Central memory CD8-positive, alpha-beta T cell (primary cell): ENCODE measurements at regions not wholly inside any gene's neighbourhood (a gene's known extent, or its start where the extent isn't known, plus 50 kb on each side); places are given as distances from the start of the nearest gene placed in this dataset.

Source experiments
- ATAC-seq: fragments of 150-1000 bp; cut with Tn5 transposase; replicated peaks from 2 replicates; pipeline ENCODE4 v1.10.0; 2022; ENCODE audit warnings: mild to moderate bottlenecking, moderate FRiP score, moderate number of reproducible peaks; ENCODE audit not compliant: poor library complexity, severe bottlenecking; ENCODE audit errors: extremely low read depth
- DNase-seq, 2 donors: peaks; one replicate each; pipeline ENCODE4 v3.0.0; 2021; ENCODE audit warnings: low spot score in 2 of 2
- H3K27ac Mint-ChIP-seq: one replicate; pipeline ENCODE4 v1.8.0; 2022; ENCODE audit warnings: low read depth, mild to moderate bottlenecking, moderate library complexity, mixed read lengths
- H3K27me3 Mint-ChIP-seq: one replicate; pipeline ENCODE4 v1.8.0; 2022; ENCODE audit warnings: mixed read lengths
- H3K36me3 Mint-ChIP-seq: one replicate; pipeline ENCODE4 v1.8.0; 2022; ENCODE audit warnings: mild to moderate bottlenecking, moderate library complexity, mixed read lengths; ENCODE audit not compliant: insufficient read depth
- H3K4me1 Mint-ChIP-seq: one replicate; pipeline ENCODE4 v1.8.0; 2022; ENCODE audit warnings: mixed read lengths
- H3K4me3 Mint-ChIP-seq: one replicate; pipeline ENCODE4 v1.8.0; 2022; ENCODE audit warnings: mild to moderate bottlenecking, moderate library complexity, mixed read lengths
- H3K9me3 Mint-ChIP-seq: one replicate; pipeline ENCODE4 v1.8.0; 2022; ENCODE audit warnings: mixed read lengths

DNA sequence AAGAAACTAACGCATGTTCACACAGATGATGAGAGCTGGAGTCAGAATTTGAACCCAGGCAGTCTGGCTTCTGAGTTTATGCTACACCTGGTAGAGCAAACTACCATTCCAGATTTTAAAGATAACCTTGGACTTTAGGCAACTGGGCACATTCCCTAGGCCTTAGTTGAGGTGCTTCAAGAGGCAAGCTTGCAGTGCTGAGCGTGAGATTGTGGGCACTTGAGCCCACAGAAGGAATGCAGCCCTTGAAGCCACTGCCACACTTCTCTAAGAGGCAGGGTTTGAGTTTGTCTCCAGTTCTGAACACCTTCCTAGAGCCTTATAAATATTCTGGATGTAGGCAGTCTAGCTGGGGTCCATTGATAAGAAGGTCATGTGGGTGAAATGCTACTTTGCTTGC is 216.1 kb upstream of the SLC14A2 start:
- Mint-ChIP-seq H3K36me3 (no peaks in the 10 kb centered on the region), H3K27me3 (peaks cover 64% of the 10 kb centered on the region), H3K4me1 (no peaks in the 10 kb centered on the region), H3K27ac (no peak overlapping the region), H3K9me3 (no peaks in the 10 kb centered on the region), H3K4me3 (no peak overlapping the region)
- ATAC-seq (no peak), DNase-seq (no peak)

DNA sequence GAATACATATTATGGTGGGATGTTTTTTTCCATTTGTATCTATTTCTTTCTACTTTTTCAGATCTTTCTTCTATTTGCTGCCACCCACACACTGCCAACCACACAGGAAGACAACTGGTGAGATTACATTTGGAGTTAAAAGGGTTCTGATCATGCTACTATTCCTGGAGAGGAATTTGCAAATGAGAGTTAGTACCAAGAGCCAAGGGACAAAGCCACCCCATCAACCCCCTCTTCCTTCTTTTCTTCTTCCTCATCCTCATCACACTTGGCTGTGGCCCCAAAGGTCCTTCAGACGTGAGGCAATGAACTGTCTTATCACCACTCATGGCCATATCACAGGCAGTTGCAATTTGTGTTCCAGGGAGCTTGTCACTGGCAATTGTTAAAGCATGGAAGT is 215.6 kb upstream of the SLC14A2 start:
- H3K4me1 Mint-ChIP-seq: no peaks in the 10 kb centered on the region
- peaks cover 64% of the 10 kb centered on the region for H3K27me3 Mint-ChIP-seq
- no peaks in the 10 kb centered on the region for H3K9me3 Mint-ChIP-seq
- DNase-seq: no peak
- H3K27ac Mint-ChIP-seq: no peak overlapping the region
- no peak overlapping the region for H3K4me3 Mint-ChIP-seq
- no peak for ATAC-seq
- no peaks in the 10 kb centered on the region for H3K36me3 Mint-ChIP-seq

DNA sequence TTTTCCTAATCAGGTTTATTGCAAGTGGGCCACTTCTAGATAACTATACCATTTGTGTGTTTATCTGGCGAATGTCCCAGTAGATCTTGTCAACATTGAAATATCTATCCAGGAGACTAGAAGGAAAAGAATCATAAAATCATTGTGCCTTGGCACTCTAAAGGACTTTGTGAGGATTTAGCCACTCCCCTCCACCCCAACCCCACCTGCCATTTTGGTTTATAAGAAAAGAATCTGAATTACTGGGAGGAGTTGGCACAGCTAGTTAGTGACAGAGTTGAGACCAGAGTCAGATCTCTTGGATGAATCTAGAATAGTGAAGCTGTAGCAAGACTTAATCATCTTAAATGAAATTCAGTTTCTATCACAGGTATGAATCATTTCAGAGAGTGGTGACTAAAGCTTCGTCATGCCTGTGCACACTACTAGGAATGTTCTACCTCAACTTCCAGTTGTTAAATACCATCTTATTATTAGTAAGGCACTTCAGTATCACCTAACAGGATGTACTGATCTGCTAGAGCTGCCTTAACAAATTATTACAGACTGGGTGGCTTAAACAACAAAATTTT is 212.7 kb upstream of the SLC14A2 start:
- Mint-ChIP-seq H3K27me3 (peaks cover 40% of the 10 kb centered on the region), H3K9me3 (no peaks in the 10 kb centered on the region), H3K4me3 (no peak overlapping the region), H3K4me1 (no peaks in the 10 kb centered on the region), H3K27ac (no peak overlapping the region), H3K36me3 (peaks cover 2% of the 10 kb centered on the region)
- DNase-seq (no peak), ATAC-seq (no peak)

DNA sequence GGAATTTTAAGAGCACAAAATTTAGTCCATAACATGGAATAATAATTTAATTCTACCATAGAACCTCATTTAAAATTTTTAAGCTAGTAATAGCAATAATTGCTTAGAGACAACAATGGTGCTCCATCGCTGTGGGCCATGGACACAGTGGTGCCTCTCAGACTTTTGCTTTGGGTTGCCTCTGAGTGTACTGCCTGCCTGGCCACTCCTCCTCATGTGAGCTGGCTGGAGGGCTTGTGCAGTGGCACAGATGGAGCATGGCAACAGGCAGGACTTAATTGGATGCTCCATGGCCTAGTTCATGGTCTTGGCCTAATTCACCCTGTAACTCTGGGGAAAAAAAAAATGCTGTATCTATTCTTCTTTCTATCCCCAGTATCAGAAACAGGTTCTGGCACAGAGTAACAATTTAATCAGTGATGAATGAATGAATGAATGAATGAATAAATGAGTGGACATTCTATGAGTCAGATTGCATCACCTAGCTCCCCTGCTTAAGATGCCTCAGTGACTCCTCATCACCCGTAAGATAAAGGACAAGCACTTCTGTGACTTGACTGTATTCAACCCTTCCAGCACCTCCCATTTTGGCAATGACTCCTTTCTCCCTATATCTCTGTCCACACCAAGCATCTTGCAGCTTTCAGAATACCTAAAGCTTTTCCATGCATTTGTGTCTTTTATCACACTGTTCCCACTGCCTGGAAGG is 211.8 kb upstream of the SLC14A2 start:
- ATAC-seq (no peak), DNase-seq (no peak)
- Mint-ChIP-seq H3K4me1 (no peaks in the 10 kb centered on the region), H3K27ac (no peak overlapping the region), H3K4me3 (no peak overlapping the region), H3K27me3 (peaks cover 41% of the 10 kb centered on the region), H3K9me3 (no peaks in the 10 kb centered on the region), H3K36me3 (peaks cover 2% of the 10 kb centered on the region)

DNA sequence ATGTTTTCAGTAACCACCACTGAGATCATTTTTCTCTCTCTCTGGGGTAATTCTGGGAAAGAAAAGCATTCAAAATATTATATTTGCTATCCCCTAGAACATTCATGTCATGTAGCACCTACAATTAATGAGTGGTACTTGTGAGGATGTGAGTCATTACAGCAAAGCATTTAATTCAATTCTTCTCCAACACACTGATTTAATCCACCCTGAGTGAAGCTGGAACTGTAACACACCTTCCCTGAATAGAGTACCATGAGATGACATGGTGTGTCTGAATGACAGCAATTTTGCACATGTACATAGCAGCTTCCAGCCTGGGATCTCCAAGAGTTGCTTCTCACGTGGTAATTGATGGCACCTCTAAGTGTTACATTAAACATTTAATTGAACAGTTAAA is 207.1 kb upstream of the SLC14A2 start:
- peaks cover 2% of the 10 kb centered on the region for H3K36me3 Mint-ChIP-seq
- no peaks in the 10 kb centered on the region for H3K4me1 Mint-ChIP-seq
- H3K9me3 Mint-ChIP-seq: no peaks in the 10 kb centered on the region
- H3K27ac Mint-ChIP-seq: no peak overlapping the region
- ATAC-seq (no peak), DNase-seq (no peak)
- H3K27me3 Mint-ChIP-seq: peaks cover 21% of the 10 kb centered on the region
- no peak overlapping the region for H3K4me3 Mint-ChIP-seq

DNA sequence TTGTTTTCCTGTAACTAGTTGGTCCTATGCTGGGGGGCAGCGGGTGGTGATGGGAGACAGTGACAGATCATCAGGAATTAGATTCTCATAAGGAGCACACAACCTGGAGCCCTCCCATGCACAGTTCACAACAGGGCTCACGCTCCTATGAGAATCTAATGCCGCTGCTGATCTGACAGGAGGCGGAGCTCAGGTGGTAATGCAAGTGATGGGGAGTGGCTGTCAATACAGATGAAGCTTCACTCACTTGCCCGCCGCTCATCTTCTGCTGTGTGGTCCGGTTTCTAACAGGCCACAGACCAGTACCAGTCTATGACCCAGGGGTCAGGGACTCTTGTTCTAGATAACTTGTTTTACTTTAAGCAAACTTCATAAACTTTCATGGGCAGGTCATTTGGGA is 205.3 kb upstream of the SLC14A2 start:
- DNase-seq (no peak), ATAC-seq (no peak)
- Mint-ChIP-seq H3K4me1 (no peaks in the 10 kb centered on the region), H3K36me3 (no peaks in the 10 kb centered on the region), H3K4me3 (no peak overlapping the region), H3K27ac (no peak overlapping the region), H3K27me3 (peaks cover 21% of the 10 kb centered on the region), H3K9me3 (no peaks in the 10 kb centered on the region)

DNA sequence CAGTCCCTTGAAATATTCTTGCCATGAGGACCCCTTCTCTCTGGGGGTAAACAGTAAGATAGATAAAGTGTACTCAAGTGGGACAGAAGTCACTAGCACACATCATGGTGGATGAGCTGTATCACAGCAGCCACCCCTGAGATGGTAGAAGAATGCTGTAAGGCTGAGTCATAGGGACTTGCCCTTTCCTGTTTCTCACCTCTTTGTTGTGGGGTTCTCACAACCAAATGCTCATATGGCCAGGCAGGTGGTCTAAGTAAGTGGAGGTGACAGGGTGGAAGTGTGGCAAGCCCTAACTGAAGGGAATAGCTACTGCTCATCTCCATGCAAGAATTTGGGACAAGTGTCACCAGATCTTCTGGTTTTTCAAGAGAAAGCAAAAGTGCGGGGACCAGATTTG is 202.7 kb upstream of the SLC14A2 start:
- Mint-ChIP-seq H3K9me3 (no peaks in the 10 kb centered on the region), H3K27me3 (peaks cover 15% of the 10 kb centered on the region), H3K4me3 (no peak overlapping the region), H3K4me1 (no peaks in the 10 kb centered on the region), H3K27ac (no peak overlapping the region), H3K36me3 (no peaks in the 10 kb centered on the region)
- no peak for ATAC-seq
- DNase-seq: no peak

DNA sequence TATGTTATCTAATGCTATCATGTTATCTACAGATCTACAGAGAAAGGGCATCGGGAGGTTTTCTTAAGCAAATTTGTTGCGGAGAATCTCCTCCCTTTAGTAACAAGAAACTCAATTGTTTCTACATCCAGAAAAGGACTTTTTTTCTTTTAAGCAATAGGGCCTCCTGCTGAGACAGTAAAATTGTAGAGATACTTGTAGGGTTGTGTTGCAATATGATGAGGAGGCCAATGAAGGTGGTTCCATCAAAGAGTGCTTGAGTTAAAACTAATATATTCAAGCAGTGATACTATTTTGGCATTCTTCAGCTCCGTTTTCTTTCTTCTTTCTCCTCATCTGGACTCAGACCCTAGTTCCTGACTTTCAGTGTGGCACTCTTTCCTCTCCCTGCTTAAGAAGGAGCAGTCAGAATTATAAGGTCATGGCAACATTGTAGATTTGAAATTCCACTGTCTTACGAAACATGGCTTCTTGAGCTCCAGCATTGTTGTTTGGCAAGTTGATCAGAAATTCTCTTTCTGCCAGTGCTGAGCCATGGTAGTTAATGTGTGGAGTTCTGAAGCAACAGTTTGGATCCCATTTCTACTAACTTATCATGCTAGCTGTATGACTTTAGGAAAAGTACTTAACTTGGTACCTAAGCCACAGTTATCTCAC is 202.0 kb upstream of the SLC14A2 start:
- ATAC-seq: no peak
- H3K4me1 Mint-ChIP-seq: no peaks in the 10 kb centered on the region

DNA sequence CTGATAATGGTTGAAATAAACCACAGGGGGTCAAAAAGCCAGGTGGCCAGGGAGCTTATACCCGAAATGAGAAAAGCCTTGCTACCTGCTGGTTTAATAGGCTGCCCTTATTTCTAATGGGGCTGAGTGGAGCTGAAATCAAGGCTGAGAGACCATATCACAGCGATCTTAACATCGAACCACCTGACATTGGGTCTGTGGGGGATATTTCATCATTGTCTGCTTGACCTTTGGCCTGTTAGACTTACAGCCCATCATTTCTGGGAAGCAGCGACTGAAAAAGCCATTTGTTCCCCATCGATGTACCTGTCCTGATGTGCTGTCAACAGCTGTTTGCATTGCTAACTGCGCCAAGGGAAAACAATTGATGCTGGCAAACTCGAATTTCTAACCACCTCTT is 199.7 kb upstream of the SLC14A2 start:
- Mint-ChIP-seq H3K27me3 (peaks cover 11% of the 10 kb centered on the region), H3K4me3 (no peak overlapping the region), H3K9me3 (no peaks in the 10 kb centered on the region), H3K27ac (no peak overlapping the region), H3K4me1 (no peaks in the 10 kb centered on the region), H3K36me3 (no peaks in the 10 kb centered on the region)
- DNase-seq (no peak), ATAC-seq (no peak)

More for the DNA sequence above, 202.0 kb upstream of the SLC14A2 start:
- no peaks in the 10 kb centered on the region for H3K36me3 Mint-ChIP-seq
- H3K9me3 Mint-ChIP-seq: no peaks in the 10 kb centered on the region
- no peak for DNase-seq
- peaks cover 16% of the 10 kb centered on the region for H3K27me3 Mint-ChIP-seq
- H3K4me3 Mint-ChIP-seq: no peak overlapping the region
- H3K27ac Mint-ChIP-seq: no peak overlapping the region

DNA sequence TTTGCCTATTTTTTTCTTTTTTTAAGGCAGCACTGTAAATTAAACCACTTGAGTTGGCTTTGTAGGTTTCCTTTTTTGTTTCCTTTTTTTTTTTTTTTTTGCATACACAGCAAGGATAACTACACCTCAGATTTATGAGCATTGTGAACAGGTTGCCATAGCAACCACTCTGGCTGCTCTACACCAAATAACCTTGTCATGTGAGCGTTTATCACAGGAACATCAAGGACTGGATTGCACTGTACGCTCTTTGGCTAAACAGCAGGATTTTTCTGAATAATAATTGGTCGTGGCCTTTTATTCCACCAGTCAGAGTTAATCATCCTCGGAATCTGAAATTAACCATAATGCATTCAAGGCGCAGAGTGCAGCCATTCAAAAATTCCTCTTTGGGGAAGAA is 199.1 kb upstream of the SLC14A2 start:
- no peaks in the 10 kb centered on the region for H3K36me3 Mint-ChIP-seq
- H3K9me3 Mint-ChIP-seq: no peaks in the 10 kb centered on the region
- ATAC-seq (no peak), DNase-seq (no peak)
- H3K4me3 Mint-ChIP-seq: no peak overlapping the region
- peaks cover 11% of the 10 kb centered on the region for H3K27me3 Mint-ChIP-seq
- no peaks in the 10 kb centered on the region for H3K4me1 Mint-ChIP-seq
- no peak overlapping the region for H3K27ac Mint-ChIP-seq

DNA sequence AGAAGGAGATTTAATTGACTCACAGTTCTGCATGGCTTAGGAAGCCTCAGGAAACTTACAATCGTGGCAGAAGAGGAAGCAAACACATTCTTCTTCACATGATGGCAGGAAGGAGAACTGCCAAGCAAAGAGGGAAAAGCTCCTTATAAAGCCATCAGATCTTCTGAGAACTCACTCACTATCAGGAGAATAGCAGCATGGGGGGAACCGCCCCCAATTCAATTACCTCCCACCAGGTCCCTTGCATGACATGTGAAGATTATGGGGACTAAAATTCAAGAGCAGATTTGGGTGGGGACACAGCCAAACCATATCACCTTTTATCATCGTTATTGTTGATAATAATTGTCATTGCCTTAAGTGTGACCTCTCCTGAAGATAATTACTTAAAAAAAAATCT is 197.9 kb upstream of the SLC14A2 start:
- Mint-ChIP-seq H3K4me1 (no peaks in the 10 kb centered on the region), H3K27ac (no peak overlapping the region), H3K27me3 (peaks cover 11% of the 10 kb centered on the region), H3K9me3 (no peaks in the 10 kb centered on the region), H3K4me3 (no peak overlapping the region), H3K36me3 (no peaks in the 10 kb centered on the region)
- DNase-seq (no peak), ATAC-seq (no peak)

DNA sequence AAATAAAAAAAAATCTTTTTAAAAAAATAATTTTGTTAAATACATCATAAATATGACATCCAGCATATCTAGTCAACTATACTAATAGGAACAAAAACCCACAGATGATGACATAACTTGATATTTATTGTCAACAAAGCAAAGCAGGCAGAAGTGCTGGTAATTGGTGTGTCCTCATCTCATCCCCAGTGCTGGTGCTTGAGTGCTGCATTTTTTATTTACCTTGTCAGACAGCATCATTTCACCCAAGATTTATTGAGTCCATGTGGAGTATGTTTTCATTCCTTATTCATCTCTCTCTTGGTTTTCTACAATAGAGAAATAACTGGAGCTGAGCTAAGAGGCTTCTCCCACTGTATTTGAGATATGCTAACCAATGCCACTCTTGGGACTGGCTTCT is 191.6 kb upstream of the SLC14A2 start:
- H3K9me3 Mint-ChIP-seq: no peaks in the 10 kb centered on the region
- no peak for ATAC-seq

DNA sequence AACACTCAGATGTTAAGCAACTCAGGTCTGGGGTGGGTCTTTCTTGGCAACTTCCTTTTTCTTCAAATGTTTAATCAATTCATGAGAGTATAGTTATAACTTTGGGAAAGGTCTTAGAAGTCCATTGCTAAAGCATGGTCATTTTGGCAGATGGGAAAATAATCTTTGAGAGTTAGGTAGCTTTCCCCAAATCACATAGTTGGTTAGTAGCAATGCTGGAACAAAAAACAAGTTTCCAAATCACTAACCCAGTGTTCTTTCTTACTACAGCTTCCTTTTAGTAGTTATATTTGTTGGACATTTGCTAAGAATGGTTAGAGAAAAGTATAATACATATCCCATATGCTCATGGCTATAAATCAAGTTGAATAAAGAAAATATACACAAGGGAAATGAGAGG is 185.2 kb upstream of the SLC14A2 start:
- no peak for ATAC-seq
- Mint-ChIP-seq H3K27me3 (peaks cover 7% of the 10 kb centered on the region), H3K4me1 (no peaks in the 10 kb centered on the region), H3K27ac (no peak overlapping the region), H3K4me3 (no peak overlapping the region), H3K9me3 (no peaks in the 10 kb centered on the region), H3K36me3 (no peaks in the 10 kb centered on the region)
- no peak for DNase-seq

More for the DNA sequence above, 191.6 kb upstream of the SLC14A2 start:
- Mint-ChIP-seq H3K27ac (no peak overlapping the region), H3K4me3 (no peak overlapping the region), H3K4me1 (no peaks in the 10 kb centered on the region), H3K36me3 (no peaks in the 10 kb centered on the region), H3K27me3 (peaks cover 9% of the 10 kb centered on the region)
- DNase-seq: no peak
